HepG2 (cell line): ENCODE measurements at regions not wholly inside any gene's neighbourhood (a gene's known extent, or its start where the extent isn't known, plus 50 kb on each side); places are given as distances from the start of the nearest gene placed in this dataset.

Experiments
- ATAC-seq: fragments of 200-7000 bp; cut with Tn5 transposase; 3 replicates; pipeline ENCODE4 v1.9.1; 2020; ENCODE audit warnings: mild to moderate bottlenecking, moderate library complexity
- BruUV-seq: library from RNA; stranded (reverse); fragments of 400-500 nt; replicated peaks from 2 replicates; lab custom pipeline; 2021; lab: Mats Ljungman, UMichigan
- CTCF ChIA-PET: fragments of 300-600 bp; formaldehyde crosslinking; extraction: SDS; loops from one replicate; lab custom pipeline; 2021; ENCODE audit warnings: low total read pairs, inconsistent platforms, low intra/inter-chr PET ratio; lab: Yijun Ruan, JAX
- POLR2A ChIA-PET: fragments of 350-600 bp; sonication (Branson Sonifier 250); formaldehyde crosslinking; loops from one replicate; lab custom pipeline; 2020; ENCODE audit warnings: antibody characterized with exemption, inconsistent platforms; lab: Yijun Ruan, JAX
- DNase-seq: peaks from one replicate; pipeline ENCODE4 v3.0.0-alpha.2; 2015; ENCODE audit warnings: low spot score
- FAIRE-seq: peaks from 3 replicates; lab custom pipeline; 2011; peaks lifted over from hg19 to GRCh38; lab: Jason Lieb, UNC
- H2AFZ ChIP-seq: one replicate; pipeline ENCODE4 v1.6.1; 2011; ENCODE audit warnings: low read length, inconsistent platforms
- H3K27ac ChIP-seq: fragments of 300-600 bp; 3 replicates; pipeline ENCODE4 v1.8.0; 2011; ENCODE audit warnings: mixed run types, mild to moderate bottlenecking, mixed read lengths, low read length, inconsistent platforms; ENCODE audit not compliant: insufficient read depth; ENCODE audit errors: extremely low read length
- H3K27me3 ChIP-seq, 2 experiments: fragments of 200-600 bp in 1 of 2; 2 replicates in 1 of 2; 3 replicates in 1 of 2; pipeline versions ENCODE4 v1.6.0 to v1.8.0; 2011; ENCODE audit warnings: low read length in 2 of 2, mild to moderate bottlenecking in 2 of 2, moderate library complexity in 2 of 2, inconsistent platforms in 1 of 2; ENCODE audit not compliant: insufficient read depth in 2 of 2, control insufficient read depth in 1 of 2
- H3K36me3 ChIP-seq, 2 experiments: fragments of 200-600 bp in 1 of 2; replicated peaks in 1 of 2; 2 replicates in 1 of 2; 3 replicates in 1 of 2; pipeline versions ENCODE4 v1.5.1 to v1.8.0; 2011; ENCODE audit warnings: low read length in 2 of 2, inconsistent platforms in 1 of 2; ENCODE audit not compliant: insufficient read depth in 2 of 2, control insufficient read depth in 1 of 2
- H3K4me1 ChIP-seq: 2 replicates; pipeline ENCODE4 v1.5.1; 2012; ENCODE audit warnings: low read length, inconsistent platforms; ENCODE audit not compliant: insufficient read depth
- H3K4me2 ChIP-seq: 2 replicates; pipeline ENCODE4 v1.6.0; 2011; ENCODE audit warnings: low read depth, low read length, inconsistent platforms
- H3K4me3 ChIP-seq, 3 experiments: fragments of 200-600 bp in 1 of 3; sonication (generic), shearing (Covaris generic) in 1 of 3; replicated peaks in 1 of 3; 2 replicates each; pipeline ENCODE4 v1.5.1; 2011 to 2016; ENCODE audit warnings: low read length in 3 of 3, inconsistent platforms in 2 of 3, low read depth in 2 of 3, mild to moderate bottlenecking in 2 of 3, control low read depth in 1 of 3, mixed read lengths in 1 of 3; ENCODE audit not compliant: insufficient read depth in 1 of 3
- H3K79me2 ChIP-seq: one replicate; pipeline ENCODE4 v1.6.1; 2011; ENCODE audit warnings: low read length, inconsistent platforms; ENCODE audit not compliant: insufficient read depth
- H3K9ac ChIP-seq: 2 replicates; pipeline ENCODE4 v1.6.0; 2011; ENCODE audit warnings: mild to moderate bottlenecking, low read depth, low read length, inconsistent platforms; ENCODE audit not compliant: insufficient read depth
- H3K9me3 ChIP-seq: 2 replicates; pipeline ENCODE4 v1.5.1; 2012; ENCODE audit warnings: mild to moderate bottlenecking, low read length
- H4K20me1 ChIP-seq: 2 replicates; pipeline ENCODE4 v1.6.0; 2011; ENCODE audit warnings: inconsistent platforms, mild to moderate bottlenecking, low read length, moderate library complexity; ENCODE audit not compliant: insufficient read depth
- CENPX ChIP-seq: sonication (generic); formaldehyde crosslinking; IDR thresholded peaks from 2 replicates; pipeline ENCODE4 v1.9.0; 2021; ENCODE audit warnings: mild to moderate bottlenecking, missing genetic modification reagents, moderate library complexity
- HOXA3 ChIP-seq: sonication (generic); formaldehyde crosslinking; IDR thresholded peaks from 2 replicates; pipeline ENCODE4 v1.5.0; 2020; ENCODE audit warnings: missing genetic modification reagents
- KLF11 ChIP-seq: IDR thresholded peaks from 2 replicates; pipeline ENCODE4 v1.6.1; 2016; ENCODE audit warnings: missing compliant biosample characterization
- MBNL3 ChIP-seq: fragments of 250-450 bp; sonication (Bioruptor Pico); conservative IDR thresholded peaks from 2 replicates; pipeline ENCODE4 v1.8.0; 2022; ENCODE audit warnings: mild to moderate bottlenecking, inconsistent platforms
- NFE2L2 ChIP-seq: fragments of 150-350 bp; IDR thresholded peaks from 2 replicates; pipeline ENCODE4 v1.6.1; 2014; ENCODE audit warnings: low read length
- NFIB ChIP-seq: sonication (generic); formaldehyde crosslinking; IDR thresholded peaks from 2 replicates; pipeline ENCODE4 v1.9.0; 2021; ENCODE audit warnings: missing genetic modification reagents, mild to moderate bottlenecking, borderline replicate concordance
- POLR2AphosphoS5 ChIP-seq: IDR thresholded peaks from 2 replicates; pipeline ENCODE4 v1.6.1; 2012; ENCODE audit warnings: low read depth, low read length
- RBAK ChIP-seq: sonication (generic); formaldehyde crosslinking; IDR thresholded peaks from 2 replicates; pipeline ENCODE4 v1.5.1; 2020; ENCODE audit warnings: mild to moderate bottlenecking, missing genetic modification reagents
- XRCC5 ChIP-seq: fragments of 200-400 bp; formaldehyde crosslinking; optimal IDR thresholded peaks from 2 replicates; pipeline ENCODE3; 2017; ENCODE audit warnings: mild to moderate bottlenecking, low read length
- ZNF20 ChIP-seq: sonication (generic); formaldehyde crosslinking; IDR thresholded peaks from 2 replicates; pipeline ENCODE4 v1.4.0; 2020; ENCODE audit warnings: mild to moderate bottlenecking, moderate library complexity, missing genetic modification reagents
- ZNF205 ChIP-seq: IDR thresholded peaks from 2 replicates; pipeline ENCODE4 v1.6.1; 2018; ENCODE audit warnings: missing biosample characterization, missing genetic modification reagents
- ZNF3 ChIP-seq: IDR thresholded peaks from 2 replicates; pipeline ENCODE4 v1.7.0; 2017; ENCODE audit warnings: inconsistent platforms
- ZSCAN20 ChIP-seq: sonication (generic); formaldehyde crosslinking; IDR thresholded peaks from 2 replicates; pipeline ENCODE4 v1.4.0; 2020; ENCODE audit warnings: missing genetic modification reagents, mild to moderate bottlenecking, borderline replicate concordance
- WGBS: methylation state at CpG from one replicate; pipeline ENCODE4 v1.1.6; 2017; ENCODE audit warnings: low lambda C conversion rate; 5-methylcytosine and 5-hydroxymethylcytosine counted together
- in situ Hi-C: cut with HindIII; loops from 2 replicates; pipeline ENCODE4 v1.10.0; 2017; ENCODE audit warnings: low pct_unique_long_range_greater_than_20kb; ENCODE audit not compliant: extremely low pct_ligation_motif_present
- intact Hi-C: fragments of 100-400 bp; cut with micrococcal nuclease; formaldehyde crosslinking; loops from one replicate; pipeline ENCODE4 v1.10.0; 2022; ENCODE audit not compliant: unreplicated experiment
- TF ChIP-seq, protein P1 (sequence below), 2 experiments: sonication (generic) in 1 of 2; formaldehyde crosslinking in 1 of 2; IDR thresholded peaks; 2 replicates each; pipeline versions ENCODE4 v1.5.1 to v1.6.1; 2011 to 2020; ENCODE audit warnings: borderline replicate concordance in 1 of 2, low read depth in 1 of 2, low read length in 1 of 2, mild to moderate bottlenecking in 1 of 2, missing genetic modification reagents in 1 of 2, moderate library complexity in 1 of 2

DNA sequence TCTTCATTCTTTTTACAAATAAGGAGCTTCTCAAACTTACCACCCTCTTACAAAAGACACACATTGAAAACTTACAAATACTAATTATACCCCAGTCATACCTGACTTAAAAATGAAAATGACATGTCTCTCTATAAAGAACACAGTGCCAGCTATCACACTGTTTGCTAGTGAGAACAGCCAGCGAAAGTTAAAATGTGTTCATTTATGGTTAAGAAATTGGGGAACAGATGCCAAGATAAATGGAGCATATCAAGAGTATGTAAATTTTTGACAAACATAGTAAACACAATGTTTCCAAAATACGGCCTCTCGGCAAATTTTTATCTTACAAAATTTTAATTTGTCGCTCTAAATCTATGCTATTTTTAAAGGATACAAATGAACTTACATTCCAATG, 1422.9 kb downstream of the KCNT2 start:
- H3K36me3 ChIP-seq: no peaks in the 10 kb centered on the region
- no peaks in the 10 kb centered on the region for H3K27me3 ChIP-seq
- FAIRE-seq (no peak), DNase-seq (no peak), ATAC-seq (no peak)
- H3K4me1 ChIP-seq: no peaks in the 10 kb centered on the region
- no peak for TF ChIP-seq XRCC5
- TF ChIP-seq RBAK (CRISPR knock-in tag): no peak
- TF ChIP-seq NFE2L2: no peak
- TF ChIP-seq CENPX (CRISPR knock-in tag): no peak
- TF ChIP-seq KLF11 (CRISPR knock-in tag): no peak
- TF ChIP-seq ZNF3: no peak
- TF ChIP-seq HOXA3 (CRISPR knock-in tag): no peak
- no peak for TF ChIP-seq ZNF205
- TF ChIP-seq ZNF20 (CRISPR knock-in tag): no peak
- TF ChIP-seq, protein P1, sequence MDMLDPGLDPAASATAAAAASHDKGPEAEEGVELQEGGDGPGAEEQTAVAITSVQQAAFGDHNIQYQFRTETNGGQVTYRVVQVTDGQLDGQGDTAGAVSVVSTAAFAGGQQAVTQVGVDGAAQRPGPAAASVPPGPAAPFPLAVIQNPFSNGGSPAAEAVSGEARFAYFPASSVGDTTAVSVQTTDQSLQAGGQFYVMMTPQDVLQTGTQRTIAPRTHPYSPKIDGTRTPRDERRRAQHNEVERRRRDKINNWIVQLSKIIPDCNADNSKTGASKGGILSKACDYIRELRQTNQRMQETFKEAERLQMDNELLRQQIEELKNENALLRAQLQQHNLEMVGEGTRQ (IDR thresholded peaks at IDR 0.05; ENCODE audit: low read depth, low read length): no peak
- TF ChIP-seq, protein P1 (CRISPR knock-in tag; IDR thresholded peaks at IDR 0.05; ENCODE audit: borderline replicate concordance): no peak
- TF ChIP-seq ZSCAN20 (CRISPR knock-in tag): no peak
- TF ChIP-seq MBNL3: no peak
- no peak for TF ChIP-seq NFIB
- TF ChIP-seq POLR2AphosphoS5: no peak
- H4K20me1 ChIP-seq: no peaks in the 10 kb centered on the region
- H2AFZ ChIP-seq: no peak overlapping the region
- no TSS peak for BruUV-seq
- H3K9me3 ChIP-seq: no peaks in the 10 kb centered on the region
- ChIA-PET CTCF (no interaction called here), POLR2A (no interaction called here)
- H3K79me2 ChIP-seq: no peaks in the 10 kb centered on the region
- 3% methylated on average over 4 of the region's 4 CpGs for WGBS
- intact Hi-C loops: no loop called here
- in situ Hi-C loops: no loop called here
- H3K9ac ChIP-seq: no peak overlapping the region
- no peak overlapping the region for H3K4me3 ChIP-seq
- H3K27ac ChIP-seq: no peak overlapping the region
- no peak overlapping the region for H3K4me2 ChIP-seq
